Endodermal cell (in vitro differentiated cells): ENCODE measurements at regions not wholly inside any gene's neighbourhood (a gene's known extent, or its start where the extent isn't known, plus 50 kb on each side); places are given as distances from the start of the nearest gene placed in this dataset.

Source experiments
- DNase-seq: peaks from one replicate; pipeline ENCODE4 v3.0.0-alpha.2; 2017
- H3K27ac ChIP-seq: 2 replicates; pipeline ENCODE4 v1.5.1; 2013; ENCODE audit warnings: mild to moderate bottlenecking, low read depth, low read length, moderate library complexity
- H3K27me3 ChIP-seq: 2 replicates; pipeline ENCODE4 v1.6.1; 2013; ENCODE audit warnings: mild to moderate bottlenecking, low read length, moderate library complexity; ENCODE audit not compliant: insufficient read depth, control insufficient read depth, poor library complexity, severe bottlenecking
- H3K36me3 ChIP-seq: 2 replicates; pipeline ENCODE4 v1.7.0; 2013; ENCODE audit warnings: mild to moderate bottlenecking, low read length, moderate library complexity; ENCODE audit not compliant: control insufficient read depth, insufficient read depth
- H3K4me1 ChIP-seq: one replicate; pipeline ENCODE4 v1.7.0; 2013; ENCODE audit warnings: low read length; ENCODE audit not compliant: control insufficient read depth, insufficient read depth
- H3K4me3 ChIP-seq: 2 replicates; pipeline ENCODE4 v1.5.1; 2013; ENCODE audit warnings: mild to moderate bottlenecking, low read length, moderate library complexity
- H3K9ac ChIP-seq: 2 replicates; pipeline ENCODE4 v1.6.1; 2013; ENCODE audit warnings: mild to moderate bottlenecking, low read length, moderate library complexity; ENCODE audit not compliant: poor library complexity, severe bottlenecking; ENCODE audit errors: extremely low read depth
- H3K9me3 ChIP-seq: 2 replicates; pipeline ENCODE4 v1.6.1; 2013; ENCODE audit warnings: mild to moderate bottlenecking, low read length, moderate library complexity; ENCODE audit not compliant: control insufficient read depth
- H3K27ac Mint-ChIP-seq: 2 replicates; pipeline ENCODE4 v1.8.0; 2020; ENCODE audit warnings: mixed read lengths
- H3K27me3 Mint-ChIP-seq: 2 replicates; pipeline ENCODE4 v1.8.0; 2021; ENCODE audit warnings: mild to moderate bottlenecking, mixed read lengths; ENCODE audit not compliant: insufficient read depth
- H3K36me3 Mint-ChIP-seq: 2 replicates; pipeline ENCODE4 v1.8.0; 2020; ENCODE audit warnings: low read depth, mixed read lengths
- H3K4me1 Mint-ChIP-seq: 2 replicates; pipeline ENCODE4 v1.8.0; 2020; ENCODE audit warnings: mixed read lengths
- H3K4me3 Mint-ChIP-seq: 2 replicates; pipeline ENCODE4 v1.8.0; 2020; ENCODE audit warnings: mild to moderate bottlenecking, moderate library complexity, mixed read lengths
- H3K9me3 Mint-ChIP-seq: 2 replicates; pipeline ENCODE4 v1.8.0; 2020; ENCODE audit warnings: mild to moderate bottlenecking, mixed read lengths
- WGBS, 2 experiments: methylation state at CpG; one replicate each; pipeline versions ENCODE4 v1.1.5 to v1.1.7; 2013; ENCODE audit warnings: missing lambda C conversion rate in 2 of 2, mixed read lengths in 1 of 2; ENCODE audit not compliant: insufficient coverage in 1 of 2, insufficient read length in 1 of 2; 5-methylcytosine and 5-hydroxymethylcytosine counted together
- TF ChIP-seq, protein P1 (sequence below): fragments of 200-600 bp; sonication (generic); conservative IDR thresholded peaks from 2 replicates; pipeline ENCODE4 v1.5.0; 2021; ENCODE audit warnings: antibody characterized with exemption, mild to moderate bottlenecking

DNA sequence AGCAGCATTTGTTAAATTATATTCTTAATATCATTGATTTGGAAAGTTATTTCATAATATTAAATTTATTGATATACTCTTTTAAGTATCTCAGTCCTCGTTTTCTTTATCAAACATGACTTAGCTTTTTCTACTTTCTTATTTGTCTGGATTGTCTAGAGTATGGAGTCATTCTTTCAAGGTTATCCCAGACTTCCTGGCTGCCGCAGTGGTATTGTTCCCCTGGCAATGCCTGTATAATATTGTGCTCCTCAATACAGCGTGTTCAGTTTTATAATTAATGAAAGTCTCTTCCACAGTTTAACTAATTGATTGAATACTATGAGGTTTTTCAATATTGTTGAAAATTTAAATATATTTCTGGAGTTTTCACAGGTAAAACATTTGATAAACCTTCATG lies 310.9 kb downstream of the ANKRD50 start:
- H3K36me3 Mint-ChIP-seq, result no peaks in the 10 kb centered on the region
- H3K9me3 ChIP-seq, result no peaks in the 10 kb centered on the region
- H3K4me3 Mint-ChIP-seq, result no peak overlapping the region
- H3K27ac ChIP-seq, result no peak overlapping the region
- H3K9me3 Mint-ChIP-seq, result peaks cover 4% of the 10 kb centered on the region
- no peak overlapping the region for H3K9ac ChIP-seq
- H3K27me3 Mint-ChIP-seq, result no peaks in the 10 kb centered on the region
- H3K27me3 ChIP-seq, result no peaks in the 10 kb centered on the region
- no peaks in the 10 kb centered on the region for H3K4me1 ChIP-seq
- no peaks in the 10 kb centered on the region for H3K36me3 ChIP-seq
- TF ChIP-seq, protein P1, sequence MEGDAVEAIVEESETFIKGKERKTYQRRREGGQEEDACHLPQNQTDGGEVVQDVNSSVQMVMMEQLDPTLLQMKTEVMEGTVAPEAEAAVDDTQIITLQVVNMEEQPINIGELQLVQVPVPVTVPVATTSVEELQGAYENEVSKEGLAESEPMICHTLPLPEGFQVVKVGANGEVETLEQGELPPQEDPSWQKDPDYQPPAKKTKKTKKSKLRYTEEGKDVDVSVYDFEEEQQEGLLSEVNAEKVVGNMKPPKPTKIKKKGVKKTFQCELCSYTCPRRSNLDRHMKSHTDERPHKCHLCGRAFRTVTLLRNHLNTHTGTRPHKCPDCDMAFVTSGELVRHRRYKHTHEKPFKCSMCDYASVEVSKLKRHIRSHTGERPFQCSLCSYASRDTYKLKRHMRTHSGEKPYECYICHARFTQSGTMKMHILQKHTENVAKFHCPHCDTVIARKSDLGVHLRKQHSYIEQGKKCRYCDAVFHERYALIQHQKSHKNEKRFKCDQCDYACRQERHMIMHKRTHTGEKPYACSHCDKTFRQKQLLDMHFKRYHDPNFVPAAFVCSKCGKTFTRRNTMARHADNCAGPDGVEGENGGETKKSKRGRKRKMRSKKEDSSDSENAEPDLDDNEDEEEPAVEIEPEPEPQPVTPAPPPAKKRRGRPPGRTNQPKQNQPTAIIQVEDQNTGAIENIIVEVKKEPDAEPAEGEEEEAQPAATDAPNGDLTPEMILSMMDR, result no peak
- no peak overlapping the region for H3K4me3 ChIP-seq
- H3K27ac Mint-ChIP-seq, result no peak overlapping the region
- WGBS, 2 experiments, result 89% methylated on average over 2 of the region's 3 CpGs; no CpG with 5 or more reads in 1 of the 2 experiments
- DNase-seq, result no peak
- H3K4me1 Mint-ChIP-seq, result no peaks in the 10 kb centered on the region

DNA sequence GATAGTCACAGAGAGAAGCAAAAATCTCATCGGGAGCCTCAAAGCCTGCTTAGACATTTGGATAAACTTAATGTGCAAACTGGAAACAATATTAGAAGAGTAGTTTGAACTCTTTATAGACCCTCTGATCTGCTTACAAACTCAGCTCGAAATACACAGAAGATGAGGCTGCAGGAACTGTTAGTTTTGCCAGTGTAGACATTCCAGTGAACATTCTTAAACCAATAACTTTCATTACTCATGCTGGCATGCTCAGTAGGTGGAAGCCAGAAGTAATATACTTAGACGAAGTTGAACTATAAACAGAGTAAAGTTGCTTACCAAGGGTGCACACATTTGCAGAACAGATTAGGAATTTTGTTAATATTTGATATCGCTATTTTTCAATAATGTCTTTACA lies 303.5 kb downstream of the ANKRD50 start:
- H3K4me3 ChIP-seq, result no peak overlapping the region
- peaks cover 6% of the 10 kb centered on the region for H3K9me3 Mint-ChIP-seq
- no peak overlapping the region for H3K27ac Mint-ChIP-seq
- peaks cover 9% of the 10 kb centered on the region for H3K4me1 Mint-ChIP-seq
- DNase-seq, result no peak
- H3K9ac ChIP-seq, result no peak overlapping the region
- TF ChIP-seq, protein P1, result no peak
- no peaks in the 10 kb centered on the region for H3K27me3 Mint-ChIP-seq
- H3K27me3 ChIP-seq, result no peaks in the 10 kb centered on the region
- H3K9me3 ChIP-seq, result no peaks in the 10 kb centered on the region
- no peak overlapping the region for H3K27ac ChIP-seq
- 90 to 92% methylated on average over 2 to 3 of the region's 4 CpGs for WGBS, 2 experiments
- H3K36me3 Mint-ChIP-seq, result no peaks in the 10 kb centered on the region
- H3K4me1 ChIP-seq, result no peaks in the 10 kb centered on the region
- no peak overlapping the region for H3K4me3 Mint-ChIP-seq
- H3K36me3 ChIP-seq, result no peaks in the 10 kb centered on the region

DNA sequence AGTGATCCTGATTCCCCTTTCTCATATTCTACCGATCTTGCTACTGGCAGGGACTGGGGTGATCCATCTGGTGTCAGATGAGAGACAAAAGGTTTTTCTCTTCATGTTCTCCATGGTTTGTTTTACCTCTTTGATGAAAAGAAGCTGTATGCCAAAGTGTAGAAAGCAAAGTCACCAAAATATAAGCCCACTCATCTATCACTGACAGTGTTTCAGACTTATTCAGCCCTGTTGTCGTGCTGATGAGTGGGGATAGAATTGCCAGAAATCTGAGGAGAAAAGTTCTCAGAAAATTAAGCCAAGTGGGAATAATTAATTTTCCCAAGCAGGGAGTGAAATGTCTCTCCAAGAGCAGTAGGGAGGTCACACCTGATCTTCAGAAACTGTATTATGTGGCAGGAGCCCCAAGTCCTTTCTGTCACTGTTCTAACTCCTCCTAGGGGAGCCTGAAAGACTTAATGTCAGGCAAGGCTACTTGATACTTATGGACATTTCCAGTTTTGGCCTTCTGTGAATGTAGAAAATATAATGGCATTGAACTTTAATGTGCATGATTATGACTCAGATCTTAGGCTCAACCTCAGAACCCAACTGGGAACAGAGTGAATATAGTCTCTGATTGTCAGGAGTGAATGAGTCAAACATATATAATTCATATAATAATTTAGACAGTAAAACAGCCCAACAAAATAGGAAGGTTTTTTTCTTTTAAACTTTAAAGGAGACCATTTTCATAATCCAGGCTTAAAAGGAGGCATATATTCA lies 298.1 kb downstream of the ANKRD50 start:
- Histone ChIP-seq H3K4me1 (no peaks in the 10 kb centered on the region), H3K36me3 (no peaks in the 10 kb centered on the region), H3K27me3 (no peaks in the 10 kb centered on the region), H3K9ac (no peak overlapping the region), H3K4me3 (no peak overlapping the region), H3K27ac (peak overlapping the region; percentile 81), H3K9me3 (no peaks in the 10 kb centered on the region)
- no peak for DNase-seq
- H3K27me3 Mint-ChIP-seq, result no peaks in the 10 kb centered on the region
- H3K27ac Mint-ChIP-seq, result no peak overlapping the region
- no peak overlapping the region for H3K4me3 Mint-ChIP-seq
- peaks cover 9% of the 10 kb centered on the region for H3K4me1 Mint-ChIP-seq
- 97% methylated on average over 2 of the region's 2 CpGs; no CpG with 5 or more reads in 1 of the 2 experiments for WGBS, 2 experiments
- no peaks in the 10 kb centered on the region for H3K9me3 Mint-ChIP-seq
- no peaks in the 10 kb centered on the region for H3K36me3 Mint-ChIP-seq
- TF ChIP-seq, protein P1, result no peak
